ENCODE measurements at regions not wholly inside any gene's neighbourhood (a gene's known extent, or its start where the extent isn't known, plus 50 kb on each side); places are given as distances from the start of the nearest gene placed in this dataset.

Small RNA genes lying in the stretch of these regions (small RNA-seq; reads per million reads assigned to genes)
- gene AC025279.1 (0 reads per million in 3 donors), gene SNX29P2 (0 reads per million in 3 donors)

Data from sigmoid colon (tissue), 3 donors.